Activated naive CD8-positive, alpha-beta T cell treated with anti-CD3 and anti-CD28 coated beads, Interleukin-2, amount 10 ng/mL, durations not matched to agents 7 days and 5 days (primary cell): ENCODE measurements at regions not wholly inside any gene's neighbourhood (a gene's known extent, or its start where the extent isn't known, plus 50 kb on each side); places are given as distances from the start of the nearest gene placed in this dataset.
"Not testable (repeated sequence)": the region's sequence is repeated elsewhere in the genome, so short reads cannot be mapped to it uniquely, and the experiment has no call there.

Experiments used
- ATAC-seq: fragments of 150-1000 bp; cut with Tn5 transposase; one replicate; pipeline ENCODE4 v1.10.0; 2021; ENCODE audit warnings: low read depth, moderate library complexity
- POLR2A ChIA-PET: fragments of 350-600 bp; sonication (Branson Sonifier 250); formaldehyde crosslinking; loops from one replicate; lab custom pipeline; 2021; ENCODE audit warnings: antibody characterized with exemption; lab: Charles Lee
- DNase-seq: peaks from one replicate; pipeline ENCODE4 v3.0.0; 2021
- H3K27ac Mint-ChIP-seq: one replicate; pipeline ENCODE4 v1.8.0; 2022; ENCODE audit warnings: mild to moderate bottlenecking, mixed read lengths
- H3K27me3 Mint-ChIP-seq: one replicate; pipeline ENCODE4 v1.8.0; 2022; ENCODE audit warnings: mild to moderate bottlenecking, moderate library complexity, mixed read lengths
- H3K36me3 Mint-ChIP-seq: one replicate; pipeline ENCODE4 v1.8.0; 2021; ENCODE audit warnings: mild to moderate bottlenecking, mixed read lengths
- H3K4me1 Mint-ChIP-seq: one replicate; pipeline ENCODE4 v1.8.0; 2021; ENCODE audit warnings: mixed read lengths
- H3K4me3 Mint-ChIP-seq: one replicate; pipeline ENCODE4 v1.8.0; 2022; ENCODE audit warnings: mild to moderate bottlenecking, moderate library complexity, mixed read lengths
- H3K9me3 Mint-ChIP-seq: one replicate; pipeline ENCODE4 v1.8.0; 2021; ENCODE audit warnings: mixed read lengths

- Mint-ChIP-seq H3K36me3 (no peaks in the 10 kb centered on the region), H3K27ac (no peak overlapping the region), H3K4me3 (no peak overlapping the region), H3K9me3 (peaks cover 9% of the 10 kb centered on the region), H3K27me3 (no peaks in the 10 kb centered on the region), H3K4me1 (no peaks in the 10 kb centered on the region)
- POLR2A ChIA-PET = no interaction called here
- no peak for DNase-seq
- ATAC-seq = no peak
These were observed 1583.7 kb upstream of the CELF4 start for GRCh38 chr18:39149211-39149806.

GRCh38 chr18:39134255-39134654 is 1568.7 kb upstream of the CELF4 start:
- DNase-seq = no peak
- Mint-ChIP-seq H3K4me3 (no peak overlapping the region), H3K9me3 (peaks cover 3% of the 10 kb centered on the region), H3K4me1 (no peaks in the 10 kb centered on the region), H3K36me3 (no peaks in the 10 kb centered on the region), H3K27me3 (no peaks in the 10 kb centered on the region), H3K27ac (no peak overlapping the region)
- ATAC-seq = no peak
- POLR2A ChIA-PET = no interaction called here

GRCh38 chr18:39127538-39127937 is 1561.9 kb upstream of the CELF4 start:
- H3K4me3 Mint-ChIP-seq, H3K9me3 Mint-ChIP-seq, H3K27ac Mint-ChIP-seq, POLR2A ChIA-PET, ATAC-seq, DNase-seq, H3K36me3 Mint-ChIP-seq, H3K27me3 Mint-ChIP-seq, H3K4me1 Mint-ChIP-seq: not testable (repeated sequence)

- no peaks in the 10 kb centered on the region for H3K36me3 Mint-ChIP-seq
- no peaks in the 10 kb centered on the region for H3K4me1 Mint-ChIP-seq
These were observed 1548.2 kb upstream of the CELF4 start for GRCh38 chr18:39113790-39114189.

GRCh38 chr18:39105104-39105503 is 1539.5 kb upstream of the CELF4 start:
- POLR2A ChIA-PET = no interaction called here
- Mint-ChIP-seq H3K4me3 (no peak overlapping the region), H3K36me3 (no peaks in the 10 kb centered on the region), H3K4me1 (no peaks in the 10 kb centered on the region), H3K9me3 (no peaks in the 10 kb centered on the region), H3K27ac (no peak overlapping the region), H3K27me3 (no peaks in the 10 kb centered on the region)
- no peak for ATAC-seq
- no peak for DNase-seq

More at GRCh38 chr18:39113790-39114189, 1548.2 kb upstream of the CELF4 start:
- POLR2A ChIA-PET = no interaction called here
- Mint-ChIP-seq H3K27me3 (no peaks in the 10 kb centered on the region), H3K4me3 (no peak overlapping the region), H3K27ac (no peak overlapping the region), H3K9me3 (no peaks in the 10 kb centered on the region)
- DNase-seq (no peak), ATAC-seq (no peak)

GRCh38 chr18:39072970-39073369 is 1507.4 kb upstream of the CELF4 start:
- ATAC-seq = no peak
- H3K36me3 Mint-ChIP-seq = no peaks in the 10 kb centered on the region
- H3K4me1 Mint-ChIP-seq = no peaks in the 10 kb centered on the region
- H3K9me3 Mint-ChIP-seq = peaks cover 4% of the 10 kb centered on the region
- H3K4me3 Mint-ChIP-seq = no peak overlapping the region
- no peak overlapping the region for H3K27ac Mint-ChIP-seq
- DNase-seq = no peak
- no peaks in the 10 kb centered on the region for H3K27me3 Mint-ChIP-seq
- POLR2A ChIA-PET = no interaction called here

- H3K4me1 Mint-ChIP-seq = no peaks in the 10 kb centered on the region
- DNase-seq = no peak
- H3K27ac Mint-ChIP-seq = no peak overlapping the region
- ATAC-seq = no peak
- POLR2A ChIA-PET = no interaction called here
- no peak overlapping the region for H3K4me3 Mint-ChIP-seq
- no peaks in the 10 kb centered on the region for H3K36me3 Mint-ChIP-seq
- no peaks in the 10 kb centered on the region for H3K27me3 Mint-ChIP-seq
- H3K9me3 Mint-ChIP-seq = peaks cover 3% of the 10 kb centered on the region
These were observed 1496.8 kb upstream of the CELF4 start for GRCh38 chr18:39062426-39062825.

- POLR2A ChIA-PET = no interaction called here
- no peak for ATAC-seq
- no peak overlapping the region for H3K27ac Mint-ChIP-seq
- H3K9me3 Mint-ChIP-seq = peaks cover 3% of the 10 kb centered on the region
- no peaks in the 10 kb centered on the region for H3K27me3 Mint-ChIP-seq
- no peak for DNase-seq
- H3K36me3 Mint-ChIP-seq = no peaks in the 10 kb centered on the region
- no peak overlapping the region for H3K4me3 Mint-ChIP-seq
- no peaks in the 10 kb centered on the region for H3K4me1 Mint-ChIP-seq
These were observed 1492.9 kb upstream of the CELF4 start for GRCh38 chr18:39058386-39059000.

GRCh38 chr18:39057423-39058064 is 1491.9 kb upstream of the CELF4 start:
- no peaks in the 10 kb centered on the region for H3K36me3 Mint-ChIP-seq
- no peak overlapping the region for H3K27ac Mint-ChIP-seq
- no peak for ATAC-seq
- H3K9me3 Mint-ChIP-seq = peaks cover 5% of the 10 kb centered on the region
- H3K4me3 Mint-ChIP-seq = no peak overlapping the region
- DNase-seq = no peak
- H3K27me3 Mint-ChIP-seq = no peaks in the 10 kb centered on the region
- no peaks in the 10 kb centered on the region for H3K4me1 Mint-ChIP-seq
- POLR2A ChIA-PET = no interaction called here

- Mint-ChIP-seq H3K4me3 (no peak overlapping the region), H3K4me1 (peaks cover 2% of the 10 kb centered on the region), H3K27ac (no peak overlapping the region), H3K9me3 (peaks cover 4% of the 10 kb centered on the region), H3K27me3 (no peaks in the 10 kb centered on the region), H3K36me3 (no peaks in the 10 kb centered on the region)
- ATAC-seq = no peak
- no peak for DNase-seq
- POLR2A ChIA-PET = no interaction called here
These were observed 1488.0 kb upstream of the CELF4 start for GRCh38 chr18:39053571-39053970.

GRCh38 chr18:39051013-39051412 is 1485.4 kb upstream of the CELF4 start:
- Mint-ChIP-seq H3K4me3 (no peak overlapping the region), H3K27ac (no peak overlapping the region), H3K36me3 (no peaks in the 10 kb centered on the region), H3K27me3 (no peaks in the 10 kb centered on the region), H3K9me3 (peaks cover 4% of the 10 kb centered on the region), H3K4me1 (peaks cover 2% of the 10 kb centered on the region)
- DNase-seq (no peak), ATAC-seq (no peak)
- POLR2A ChIA-PET = no interaction called here

- ATAC-seq (no peak), DNase-seq (no peak)
- no peaks in the 10 kb centered on the region for H3K9me3 Mint-ChIP-seq
- POLR2A ChIA-PET = no interaction called here
- H3K4me3 Mint-ChIP-seq = no peak overlapping the region
- no peaks in the 10 kb centered on the region for H3K4me1 Mint-ChIP-seq
- no peak overlapping the region for H3K27ac Mint-ChIP-seq
- no peaks in the 10 kb centered on the region for H3K36me3 Mint-ChIP-seq
- H3K27me3 Mint-ChIP-seq = no peaks in the 10 kb centered on the region
These were observed 1474.2 kb upstream of the CELF4 start for GRCh38 chr18:39039813-39040212.

- Mint-ChIP-seq H3K27ac (no peak overlapping the region), H3K27me3 (no peaks in the 10 kb centered on the region), H3K36me3 (no peaks in the 10 kb centered on the region), H3K4me1 (no peaks in the 10 kb centered on the region), H3K9me3 (no peaks in the 10 kb centered on the region), H3K4me3 (no peak overlapping the region)
- POLR2A ChIA-PET = no interaction called here
- ATAC-seq (no peak), DNase-seq (no peak)
These were observed 1472.3 kb upstream of the CELF4 start for GRCh38 chr18:39037925-39038324.

- Mint-ChIP-seq H3K36me3 (no peaks in the 10 kb centered on the region), H3K27ac (no peak overlapping the region), H3K4me3 (no peak overlapping the region), H3K4me1 (no peaks in the 10 kb centered on the region), H3K9me3 (no peaks in the 10 kb centered on the region), H3K27me3 (no peaks in the 10 kb centered on the region)
- POLR2A ChIA-PET = no interaction called here
- ATAC-seq = no peak
- DNase-seq = no peak
These were observed 1467.7 kb upstream of the CELF4 start for GRCh38 chr18:39033312-39033711.
